HUES48 (cell line): ENCODE measurements at regions not wholly inside any gene's neighbourhood (a gene's known extent, or its start where the extent isn't known, plus 50 kb on each side); places are given as distances from the start of the nearest gene placed in this dataset.
"Not testable (repeated sequence)": the region's sequence is repeated elsewhere in the genome, so short reads cannot be mapped to it uniquely, and the experiment has no call there.

Experiments used
- H3K27ac ChIP-seq: one replicate; pipeline ENCODE4 v1.7.0; 2013; ENCODE audit warnings: low read depth, low read length, inconsistent platforms
- H3K27me3 ChIP-seq: 2 replicates; pipeline ENCODE4 v1.6.1; 2013; ENCODE audit warnings: mild to moderate bottlenecking, low read length; ENCODE audit not compliant: control insufficient read depth, insufficient read depth
- H3K36me3 ChIP-seq: 2 replicates; pipeline ENCODE4 v1.6.1; 2013; ENCODE audit warnings: low read length; ENCODE audit not compliant: control insufficient read depth, insufficient read depth
- H3K4me1 ChIP-seq: 2 replicates; pipeline ENCODE4 v1.6.1; 2013; ENCODE audit warnings: mild to moderate bottlenecking, low read length; ENCODE audit not compliant: control insufficient read depth, insufficient read depth
- H3K4me3 ChIP-seq: 2 replicates; pipeline ENCODE4 v1.5.1; 2013; ENCODE audit warnings: mild to moderate bottlenecking, low read depth, low read length
- H3K9ac ChIP-seq: 2 replicates; pipeline ENCODE4 v1.6.1; 2013; ENCODE audit warnings: mild to moderate bottlenecking, low read depth, low read length, moderate library complexity
- H3K9me3 ChIP-seq: 2 replicates; pipeline ENCODE4 v1.6.1; 2013; ENCODE audit warnings: low read length; ENCODE audit not compliant: control insufficient read depth, insufficient read depth

DNA sequence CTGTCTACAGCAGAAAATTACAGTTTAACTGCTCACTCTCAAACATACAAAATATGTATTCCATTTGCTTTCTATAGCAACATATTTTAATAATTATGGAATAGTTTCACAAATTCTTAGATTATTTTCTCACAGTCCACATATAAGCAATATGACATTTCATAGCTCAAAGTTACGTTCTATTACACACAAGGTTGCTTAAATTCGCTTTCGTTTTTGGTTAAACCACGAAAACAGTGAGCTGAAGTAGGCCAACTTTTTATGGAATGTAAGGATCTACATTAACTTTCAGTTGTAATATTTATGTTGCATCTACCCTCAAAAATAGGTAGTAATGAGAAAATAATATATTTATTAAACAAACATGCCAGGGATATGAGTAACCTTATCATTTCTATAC lies 966.0 kb upstream of the ACO1 start:
- Histone ChIP-seq H3K4me1 (no peaks in the 10 kb centered on the region), H3K4me3 (no peak overlapping the region), H3K9me3 (no peaks in the 10 kb centered on the region; the same call in 1 of the 2 replicates), H3K36me3 (no peaks in the 10 kb centered on the region), H3K9ac (no peak overlapping the region), H3K27ac (no peak overlapping the region), H3K27me3 (no peaks in the 10 kb centered on the region)

DNA sequence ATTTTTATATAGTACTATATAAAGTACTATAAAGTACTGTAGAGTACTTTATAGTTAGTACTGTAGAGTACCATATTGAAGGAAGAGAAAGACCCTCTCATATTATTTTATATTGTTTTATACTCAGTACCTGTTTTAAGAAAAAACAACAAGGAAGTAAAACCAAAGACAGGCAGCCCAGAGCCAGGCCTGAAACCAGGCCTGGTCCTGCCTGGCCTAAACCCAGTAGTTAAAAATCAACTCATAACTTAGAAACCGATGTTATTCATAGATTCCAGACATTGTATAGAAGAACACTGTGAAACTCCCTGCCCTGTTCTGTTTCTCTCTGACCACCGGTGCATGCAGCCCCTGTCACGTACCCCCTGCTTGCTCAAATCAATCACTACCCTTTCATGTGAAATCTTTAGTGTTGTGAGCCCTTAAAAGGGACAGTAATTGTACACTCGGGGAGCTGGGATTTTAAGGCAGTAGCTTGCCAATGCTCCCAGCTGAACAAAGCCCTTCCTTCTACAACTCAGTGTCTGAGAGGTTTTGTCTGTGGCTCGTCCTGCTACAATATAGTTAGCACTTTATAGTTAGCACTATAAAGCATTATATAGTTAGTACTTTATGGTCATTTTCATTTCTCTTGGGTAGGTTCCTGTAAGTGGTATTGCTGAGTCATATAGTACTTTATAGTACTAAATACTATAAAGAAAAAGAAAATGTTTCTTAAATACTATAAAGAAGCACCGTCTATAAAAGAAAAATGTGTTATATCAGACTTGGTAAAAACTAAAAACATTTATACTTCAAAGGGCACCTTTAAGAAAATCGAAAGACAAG lies 940.6 kb upstream of the ACO1 start:
- not testable (repeated sequence) for H3K27me3 ChIP-seq, H3K27ac ChIP-seq, H3K36me3 ChIP-seq, H3K9ac ChIP-seq, H3K4me3 ChIP-seq, H3K9me3 ChIP-seq
- H3K4me1 ChIP-seq: peaks cover 12% of the 10 kb centered on the region

DNA sequence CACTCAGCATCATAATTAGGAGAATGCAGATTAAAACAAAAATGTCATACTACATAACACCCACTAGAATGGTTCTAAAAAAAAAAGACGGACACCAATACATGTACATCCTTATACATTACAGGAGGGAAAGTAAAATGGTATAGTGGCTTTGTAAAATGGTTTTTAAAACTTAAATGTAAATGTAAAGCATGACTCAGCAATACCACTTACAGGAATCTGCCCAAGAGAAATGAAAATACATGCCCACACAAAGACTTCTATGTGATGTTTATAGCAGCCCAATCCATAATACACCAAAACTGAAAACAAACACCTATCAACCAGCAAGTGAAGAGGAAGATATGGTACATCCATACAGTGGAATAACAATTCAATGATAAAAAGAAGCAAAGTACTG lies 939.1 kb upstream of the ACO1 start:
- no peaks in the 10 kb centered on the region for H3K27me3 ChIP-seq
- no peaks in the 10 kb centered on the region for H3K9me3 ChIP-seq
- no peaks in the 10 kb centered on the region for H3K36me3 ChIP-seq
- no peak overlapping the region for H3K27ac ChIP-seq
- no peaks in the 10 kb centered on the region for H3K4me1 ChIP-seq
- no peak overlapping the region for H3K4me3 ChIP-seq
- no peak overlapping the region for H3K9ac ChIP-seq

DNA sequence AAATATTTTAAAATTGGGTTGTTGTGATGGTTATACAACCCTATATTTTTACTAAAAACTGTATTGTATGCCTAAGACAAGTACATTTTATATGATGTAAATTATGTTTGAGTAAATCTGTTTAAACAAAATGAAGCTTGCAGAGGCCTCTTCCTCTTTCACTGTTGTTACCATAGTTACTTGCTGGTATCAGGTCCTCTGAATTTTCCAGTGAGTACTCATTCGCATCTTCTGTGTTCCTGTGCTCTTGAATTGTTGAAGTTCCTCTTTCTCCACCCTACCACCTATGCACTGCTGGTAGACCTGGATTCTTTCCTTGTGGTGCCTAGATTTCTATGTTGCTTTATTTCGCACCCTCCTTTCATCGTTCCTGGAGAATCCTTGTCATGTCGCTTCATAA lies 938.5 kb upstream of the ACO1 start:
- H3K36me3 ChIP-seq: no peaks in the 10 kb centered on the region
- H3K4me1 ChIP-seq: no peaks in the 10 kb centered on the region
- no peak overlapping the region for H3K27ac ChIP-seq
- no peaks in the 10 kb centered on the region for H3K27me3 ChIP-seq
- no peak overlapping the region for H3K9ac ChIP-seq
- H3K4me3 ChIP-seq: no peak overlapping the region
- no peaks in the 10 kb centered on the region for H3K9me3 ChIP-seq

DNA sequence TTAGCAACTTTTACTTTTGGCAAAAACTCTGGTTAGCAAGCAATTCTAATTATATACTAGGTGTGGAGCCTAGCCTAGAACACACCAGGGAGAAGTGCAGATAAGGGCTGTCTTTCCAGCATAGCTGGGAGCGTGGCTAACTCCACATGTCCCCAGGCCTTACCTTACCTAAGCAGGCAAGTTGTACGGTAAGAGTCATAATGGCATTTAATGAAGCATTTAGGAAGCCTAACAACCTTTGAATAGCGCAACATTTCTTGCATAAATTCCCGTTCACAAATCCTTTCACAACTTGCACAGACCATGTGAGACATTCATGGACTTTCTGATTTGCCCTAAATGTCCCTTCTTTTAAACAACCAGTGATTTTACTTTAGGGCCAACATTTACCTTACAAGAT lies 917.4 kb upstream of the ACO1 start:
- Histone ChIP-seq H3K9ac (no peak overlapping the region), H3K4me3 (no peak overlapping the region), H3K27ac (no peak overlapping the region), H3K27me3 (no peaks in the 10 kb centered on the region), H3K4me1 (no peaks in the 10 kb centered on the region), H3K9me3 (peaks cover 8% of the 10 kb centered on the region; the same call in 1 of the 2 replicates), H3K36me3 (no peaks in the 10 kb centered on the region)

DNA sequence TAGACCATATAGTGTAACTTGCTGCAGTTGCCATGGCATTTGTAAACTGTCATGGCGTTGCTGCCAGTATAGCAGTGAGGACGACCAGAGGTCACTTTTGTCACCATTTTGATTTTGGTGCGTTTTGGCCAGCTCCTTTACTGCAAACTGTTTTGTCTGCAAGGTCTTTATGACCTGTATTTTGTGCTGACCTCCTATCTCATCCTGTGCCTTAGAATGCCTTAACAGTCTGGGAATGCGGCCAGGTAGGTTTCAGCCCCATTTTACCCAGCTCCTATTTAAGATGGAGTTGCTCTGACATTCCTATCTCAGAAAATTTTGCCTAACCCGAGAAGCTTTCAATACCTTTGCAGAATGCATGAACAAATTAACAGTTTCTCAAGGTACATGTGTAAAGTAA lies 914.4 kb upstream of the ACO1 start:
- no peak overlapping the region for H3K4me3 ChIP-seq
- no peaks in the 10 kb centered on the region for H3K27me3 ChIP-seq
- H3K4me1 ChIP-seq: no peaks in the 10 kb centered on the region
- H3K36me3 ChIP-seq: no peaks in the 10 kb centered on the region
- no peak overlapping the region for H3K9ac ChIP-seq
- H3K27ac ChIP-seq: no peak overlapping the region
- H3K9me3 ChIP-seq: peaks cover 3% of the 10 kb centered on the region; the same call in 1 of the 2 replicates

DNA sequence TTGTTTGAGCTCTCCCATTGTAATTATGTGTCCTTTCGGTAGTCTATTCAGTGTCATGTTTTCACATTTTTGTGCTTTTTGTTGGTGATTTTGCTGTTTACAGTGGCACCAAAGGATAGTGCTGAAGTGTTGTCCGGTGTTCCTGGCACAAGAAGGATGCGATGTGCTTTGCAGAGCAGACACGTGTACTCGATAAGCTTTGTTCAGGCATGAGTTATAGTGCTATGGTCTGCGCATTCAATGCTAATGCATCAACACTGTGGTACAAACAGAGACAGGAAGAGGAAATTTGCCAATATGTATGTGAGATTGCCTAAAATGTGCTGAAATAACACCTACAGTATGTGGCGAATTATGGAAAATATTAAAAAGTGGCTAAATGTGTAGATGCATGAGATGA lies 913.4 kb upstream of the ACO1 start:
- H3K4me3 ChIP-seq: no peak overlapping the region
- no peak overlapping the region for H3K27ac ChIP-seq
- no peaks in the 10 kb centered on the region; the same call in 1 of the 2 replicates for H3K9me3 ChIP-seq
- H3K36me3 ChIP-seq: no peaks in the 10 kb centered on the region
- H3K9ac ChIP-seq: no peak overlapping the region
- H3K27me3 ChIP-seq: no peaks in the 10 kb centered on the region
- H3K4me1 ChIP-seq: no peaks in the 10 kb centered on the region

DNA sequence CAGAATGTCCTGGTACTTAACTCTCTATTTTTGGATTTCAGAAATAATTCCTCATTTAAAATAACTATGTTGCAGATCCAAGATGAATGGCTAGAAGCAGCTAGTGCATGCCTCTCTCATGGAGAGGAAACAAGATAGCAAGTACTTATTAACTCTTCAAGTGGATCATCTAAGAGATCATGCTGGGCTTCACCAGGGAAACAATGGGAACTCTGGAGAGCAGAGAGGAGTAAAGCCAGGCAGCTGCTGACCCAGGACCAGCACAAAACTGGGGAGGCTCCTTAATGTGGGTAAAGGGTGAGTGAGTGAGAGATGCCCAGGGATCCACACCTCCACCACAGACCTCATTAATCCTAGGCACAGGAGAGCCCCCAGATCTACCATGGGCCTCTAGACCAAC lies 897.8 kb upstream of the ACO1 start:
- Histone ChIP-seq H3K4me3 (no peak overlapping the region), H3K27ac (no peak overlapping the region), H3K36me3 (no peaks in the 10 kb centered on the region), H3K27me3 (no peaks in the 10 kb centered on the region), H3K9me3 (no peaks in the 10 kb centered on the region), H3K4me1 (no peaks in the 10 kb centered on the region), H3K9ac (no peak overlapping the region)

DNA sequence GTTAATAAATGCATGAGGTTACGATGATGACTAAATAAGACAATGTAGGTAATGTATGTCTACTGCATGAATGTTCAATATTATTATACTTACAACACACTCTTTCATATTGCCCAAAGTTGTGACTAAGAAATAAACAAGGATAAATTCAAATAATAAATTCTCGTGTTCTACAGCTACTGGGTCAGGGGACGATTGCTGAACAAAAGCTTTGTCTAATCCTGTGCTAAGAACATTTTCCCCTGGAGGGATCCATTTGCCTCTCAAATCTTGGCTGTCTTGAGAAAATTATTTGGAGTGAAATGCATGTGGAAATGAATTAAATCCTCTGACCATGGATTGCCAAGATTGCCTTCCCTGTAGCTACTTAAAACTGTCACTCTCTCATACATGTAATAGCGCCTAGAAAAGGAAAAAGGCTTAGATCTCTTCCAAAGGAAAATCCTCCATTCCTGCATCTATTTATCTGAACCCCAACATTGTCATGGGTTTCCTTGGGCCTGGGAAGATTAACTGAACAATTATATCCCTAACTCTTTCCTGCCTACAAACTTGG lies 893.8 kb upstream of the ACO1 start:
- Histone ChIP-seq H3K9ac (no peak overlapping the region), H3K9me3 (peaks cover 4% of the 10 kb centered on the region; the same call in 1 of the 2 replicates), H3K27ac (no peak overlapping the region), H3K27me3 (no peaks in the 10 kb centered on the region), H3K4me1 (no peaks in the 10 kb centered on the region), H3K36me3 (no peaks in the 10 kb centered on the region), H3K4me3 (no peak overlapping the region)

DNA sequence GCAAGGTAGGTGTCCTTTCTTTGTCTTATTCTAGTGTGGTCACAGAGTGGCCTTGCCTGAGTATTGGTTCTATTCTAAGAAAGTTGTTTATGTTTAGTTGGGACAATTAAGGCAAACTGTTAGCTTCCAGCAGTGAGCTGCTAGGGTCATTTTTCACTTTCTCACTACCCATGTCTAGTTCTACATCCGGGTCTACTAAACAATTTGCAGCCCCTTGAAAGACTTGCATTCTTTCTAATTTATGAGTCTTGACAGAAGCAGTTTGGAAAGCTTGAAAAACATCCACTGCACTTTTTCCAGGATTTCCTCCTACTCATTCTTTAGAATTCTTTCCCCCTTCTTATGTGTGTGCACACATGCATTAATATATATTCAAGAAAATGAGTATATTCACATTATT lies 892.2 kb upstream of the ACO1 start:
- Histone ChIP-seq H3K27ac (no peak overlapping the region), H3K4me3 (no peak overlapping the region), H3K4me1 (no peaks in the 10 kb centered on the region), H3K9ac (no peak overlapping the region), H3K9me3 (peaks cover 15% of the 10 kb centered on the region), H3K27me3 (no peaks in the 10 kb centered on the region), H3K36me3 (no peaks in the 10 kb centered on the region)

DNA sequence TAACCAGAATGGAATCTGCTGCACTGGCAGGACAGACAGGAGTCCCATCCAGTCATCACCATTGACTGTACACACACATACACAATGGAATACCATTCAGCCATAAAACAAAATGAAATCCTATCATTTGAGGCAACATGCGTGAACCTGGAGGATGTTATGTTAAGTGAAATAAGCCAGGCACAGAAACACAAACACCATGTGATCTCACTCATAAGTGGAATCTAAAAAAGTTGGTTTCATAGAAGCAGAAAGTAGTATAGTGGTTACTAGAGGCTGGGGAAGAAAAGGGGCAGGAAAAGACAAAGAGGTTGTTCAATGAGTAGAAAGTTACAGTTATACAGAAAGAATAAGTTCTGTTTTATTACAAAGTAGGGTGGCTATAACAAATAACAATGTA lies 884.0 kb upstream of the ACO1 start:
- Histone ChIP-seq H3K9ac (no peak overlapping the region), H3K27me3 (no peaks in the 10 kb centered on the region), H3K27ac (no peak overlapping the region), H3K36me3 (no peaks in the 10 kb centered on the region), H3K9me3 (peaks cover 16% of the 10 kb centered on the region), H3K4me1 (no peaks in the 10 kb centered on the region), H3K4me3 (no peak overlapping the region)
